ENCODE measurements at regions not wholly inside any gene's neighbourhood (a gene's known extent, or its start where the extent isn't known, plus 50 kb on each side); places are given as distances from the start of the nearest gene placed in this dataset.

- DNase-seq (ENCODE audit: insufficient read length, low spot score) = no peak
- FAIRE-seq = no peak
- TF ChIP-seq CTCF (IDR thresholded peaks at IDR 0.05; ENCODE audit: insufficient read depth, missing control alignments) = no peak
Measured at GRCh38 chr5:82832445-82832844, 244.7 kb downstream of the TMEM167A start.

GRCh38 chr5:82828211-82828610, 249.0 kb downstream of the TMEM167A start:
- no peak for TF ChIP-seq CTCF (IDR thresholded peaks at IDR 0.05; ENCODE audit: insufficient read depth, missing control alignments)

GRCh38 chr5:82827651-82828050, 249.5 kb downstream of the TMEM167A start:
- DNase-seq (ENCODE audit: insufficient read length, low spot score) = no peak
- no peak for FAIRE-seq
- no peak for TF ChIP-seq CTCF (IDR thresholded peaks at IDR 0.05; ENCODE audit: insufficient read depth, missing control alignments)

More at GRCh38 chr5:82828211-82828610, 249.0 kb downstream of the TMEM167A start:
- no peak for DNase-seq (ENCODE audit: insufficient read length, low spot score)
- no peak for FAIRE-seq

- FAIRE-seq (no peak), DNase-seq (ENCODE audit: insufficient read length, low spot score) (no peak)
- no peak for TF ChIP-seq CTCF (IDR thresholded peaks at IDR 0.05; ENCODE audit: insufficient read depth, missing control alignments)
Measured at GRCh38 chr5:82822634-82822927, 254.6 kb downstream of the TMEM167A start.

GRCh38 chr5:82821846-82822633, 255.2 kb downstream of the TMEM167A start:
- DNase-seq (ENCODE audit: insufficient read length, low spot score) (no peak), FAIRE-seq (no peak)
- TF ChIP-seq CTCF (IDR thresholded peaks at IDR 0.05; ENCODE audit: insufficient read depth, missing control alignments) = no peak

- FAIRE-seq (no peak), DNase-seq (ENCODE audit: insufficient read length, low spot score) (no peak)
- TF ChIP-seq CTCF (IDR thresholded peaks at IDR 0.05; ENCODE audit: insufficient read depth, missing control alignments) = no peak
Measured at GRCh38 chr5:82820961-82821845, 256.0 kb downstream of the TMEM167A start.

- no peak for TF ChIP-seq CTCF (IDR thresholded peaks at IDR 0.05; ENCODE audit: insufficient read depth, missing control alignments)
- no peak for DNase-seq (ENCODE audit: insufficient read length, low spot score)
- FAIRE-seq = no peak
Measured at GRCh38 chr5:82820188-82820587, 257.0 kb downstream of the TMEM167A start.
